A549 (cell line): ENCODE measurements at regions not wholly inside any gene's neighbourhood (a gene's known extent, or its start where the extent isn't known, plus 50 kb on each side); places are given as distances from the start of the nearest gene placed in this dataset.
A peak's percentile ranks its signal among the peaks of the same experiment; 100 is the strongest.

Experiments used
- ATAC-seq, 2 experiments: fragments of 200-7000 bp in 1 of 2; fragments of >200 bp in 1 of 2; cut with Nextera tagmentation in 1 of 2; cut with Tn5 transposase in 1 of 2; 3 replicates each; pipeline versions ENCODE4 v1.8.0 to v1.9.1; 2018 to 2020; ENCODE audit warnings: mild to moderate bottlenecking in 1 of 2, moderate library complexity in 1 of 2
- CTCF ChIA-PET: fragments of 300-600 bp; sonication (Branson Sonifier 250); formaldehyde crosslinking; extraction: SDS; loops from one replicate; lab custom pipeline; 2021; ENCODE audit warnings: antibody characterized with exemption, inconsistent platforms; lab: Yijun Ruan, JAX
- POLR2A ChIA-PET: fragments of 350-600 bp; formaldehyde crosslinking; extraction: SDS; loops from one replicate; lab custom pipeline; 2021; ENCODE audit warnings: antibody characterized with exemption, inconsistent platforms; lab: Yijun Ruan, JAX
- DNase-seq, 2 experiments: peaks; one replicate each; pipeline versions ENCODE4 v3.0.0 to v3.0.0-alpha.2; 2011 to 2016; ENCODE audit warnings: low read depth in 1 of 2, low spot score in 1 of 2
- FAIRE-seq: peaks from 2 replicates; lab custom pipeline; 2011; peaks lifted over from hg19 to GRCh38; lab: Jason Lieb, UNC
- H3K27ac ChIP-seq, 2 experiments: fragments of >200 bp; sonication (Bioruptor Twin); formaldehyde crosslinking; 3 replicates each; pipeline ENCODE4 v1.5.1; 2016 to 2017
- H3K4me1 ChIP-seq: fragments of >200 bp; sonication (Bioruptor Twin); formaldehyde crosslinking; 3 replicates; pipeline ENCODE4 v1.6.1; 2016
- H3K4me2 ChIP-seq: fragments of >200 bp; sonication (Bioruptor Twin); formaldehyde crosslinking; 3 replicates; pipeline ENCODE4 v1.6.1; 2016
- H3K4me3 ChIP-seq: fragments of >200 bp; sonication (Bioruptor Twin); formaldehyde crosslinking; 3 replicates; pipeline ENCODE4 v1.5.1; 2016
- H3K9me3 ChIP-seq: fragments of >200 bp; sonication (Bioruptor Twin); formaldehyde crosslinking; 3 replicates; pipeline ENCODE4 v1.6.1; 2016
- CBX2 ChIP-seq: fragments of 200-600 bp; sonication (generic); IDR thresholded peaks from 2 replicates; pipeline ENCODE4 v1.6.1; 2016; ENCODE audit warnings: low read depth, mild to moderate bottlenecking, borderline replicate concordance
- CBX8 ChIP-seq: fragments of 200-600 bp; sonication (generic); IDR thresholded peaks from 2 replicates; pipeline ENCODE4 v1.6.1; 2016
- CHD2 ChIP-seq: fragments of 150-350 bp; IDR thresholded peaks from 2 replicates; pipeline ENCODE4 v1.6.1; 2014; ENCODE audit warnings: low read length; ENCODE audit not compliant: partially characterized antibody
- E2F6 ChIP-seq: IDR thresholded peaks from 2 replicates; pipeline ENCODE4 v1.6.1; 2012; ENCODE audit warnings: low read depth, borderline replicate concordance
- EP300 ChIP-seq, 2 experiments: fragments of >200 bp; sonication (Bioruptor Twin); formaldehyde crosslinking; IDR thresholded peaks; 2 replicates in 1 of 2; 3 replicates in 1 of 2; pipeline ENCODE4 v1.6.1; 2016 to 2017
- FOSB ChIP-seq: fragments of 250-450 bp; sonication (Bioruptor Pico); IDR thresholded peaks from 2 replicates; pipeline ENCODE4 v1.5.0; 2020; ENCODE audit warnings: mild to moderate bottlenecking, moderate library complexity
- FOSL2 ChIP-seq, 2 experiments: fragments of 450-650 bp in 1 of 2; fragments of >200 bp in 1 of 2; sonication (Bioruptor Twin) in 1 of 2; formaldehyde crosslinking; IDR thresholded peaks; 2 replicates each; pipeline versions ENCODE4 v1.5.0 to v1.6.1; 2016 to 2020; ENCODE audit warnings: mild to moderate bottlenecking in 1 of 2, moderate library complexity in 1 of 2
- FOXS1 ChIP-seq: fragments of 250-450 bp; sonication (Bioruptor Pico); IDR thresholded peaks from 2 replicates; pipeline ENCODE4 v1.5.0; 2020; ENCODE audit warnings: mild to moderate bottlenecking, moderate library complexity
- GATA3 ChIP-seq: IDR thresholded peaks from 2 replicates; pipeline ENCODE4 v1.6.1; 2012; ENCODE audit warnings: borderline replicate concordance
- HDAC2 ChIP-seq: fragments of 200-600 bp; sonication (generic); IDR thresholded peaks from 2 replicates; pipeline ENCODE4 v1.6.1; 2016
- HMGXB4 ChIP-seq: fragments of 250-450 bp; sonication (Bioruptor Pico); IDR thresholded peaks from 2 replicates; pipeline ENCODE4 v1.5.0; 2021; ENCODE audit warnings: mild to moderate bottlenecking, moderate library complexity, borderline replicate concordance
- JUN ChIP-seq, 2 experiments: fragments of >200 bp; sonication (Bioruptor Twin); formaldehyde crosslinking; IDR thresholded peaks; 2 replicates in 1 of 2; 3 replicates in 1 of 2; pipeline ENCODE4 v1.6.1; 2016 to 2017
- JUNB ChIP-seq: fragments of >200 bp; sonication (Bioruptor Twin); formaldehyde crosslinking; IDR thresholded peaks from 2 replicates; pipeline ENCODE4 v1.6.1; 2016
- KDM5A ChIP-seq: fragments of 200-600 bp; sonication (generic); IDR thresholded peaks from 2 replicates; pipeline ENCODE4 v1.6.1; 2016; ENCODE audit warnings: antibody characterized with exemption, mild to moderate bottlenecking
- MAFK ChIP-seq: fragments of 450-650 bp; IDR thresholded peaks from 2 replicates; pipeline ENCODE4 v1.6.1; 2014; ENCODE audit not compliant: partially characterized antibody
- MYC ChIP-seq: IDR thresholded peaks from 2 replicates; pipeline ENCODE4 v1.6.1; 2012; ENCODE audit warnings: mild to moderate bottlenecking, inconsistent platforms, low read length, improper control_type of control experiment, borderline replicate concordance
- RFX5 ChIP-seq: fragments of 450-650 bp; IDR thresholded peaks from 2 replicates; pipeline ENCODE4 v1.7.1; 2014; ENCODE audit warnings: antibody characterized with exemption, mild to moderate bottlenecking, moderate library complexity
- SREBF2 ChIP-seq: fragments of 450-650 bp; IDR thresholded peaks from 2 replicates; pipeline ENCODE4 v1.6.1; 2014; ENCODE audit warnings: mild to moderate bottlenecking, moderate library complexity
- ZFP36 ChIP-seq: fragments of 450-650 bp; IDR thresholded peaks from 2 replicates; pipeline ENCODE4 v1.6.1; 2014; ENCODE audit warnings: borderline replicate concordance; ENCODE audit not compliant: partially characterized antibody
- ZSCAN20 ChIP-seq: fragments of 250-450 bp; sonication (Bioruptor Pico); IDR thresholded peaks from 2 replicates; pipeline ENCODE4 v1.8.0; 2022; ENCODE audit warnings: mild to moderate bottlenecking, moderate library complexity
- WGBS: methylation state at CpG from one replicate; pipeline ENCODE4 v1.1.6; 2017; ENCODE audit errors: missing lambda C conversion rate; 5-methylcytosine and 5-hydroxymethylcytosine counted together
- TF ChIP-seq, protein P1 (sequence below): IDR thresholded peaks from 2 replicates; pipeline ENCODE4 v1.6.1; 2012
- TF ChIP-seq, protein P2 (sequence below): fragments of 250-450 bp; sonication (Bioruptor Pico); IDR thresholded peaks from 2 replicates; pipeline ENCODE4 v1.5.0; 2020; ENCODE audit warnings: low read depth, mild to moderate bottlenecking, moderate library complexity
- TF ChIP-seq, protein P3 (sequence below): fragments of 200-600 bp; sonication (generic); IDR thresholded peaks from 2 replicates; pipeline ENCODE4 v1.6.1; 2016; ENCODE audit warnings: antibody characterized with exemption, mild to moderate bottlenecking, moderate library complexity
- TF ChIP-seq, protein P4 (sequence below): fragments of >200 bp; sonication (Bioruptor Twin); formaldehyde crosslinking; IDR thresholded peaks from 2 replicates; pipeline ENCODE4 v1.6.1; 2016

- 3% methylated on average over 1 of the region's 1 CpG for WGBS
- Histone ChIP-seq H3K4me3 (no peak overlapping the region), H3K27ac (no peak overlapping the region), H3K4me1 (no peaks in the 10 kb centered on the region), H3K4me2 (no peak overlapping the region), H3K9me3 (peaks cover 2% of the 10 kb centered on the region; the same call in 2 of the 3 replicates)
- ChIA-PET CTCF (interaction anchor here (0.7 to 8.1 kb wide), 2 partner anchors 179 to 184 kb away, joined by 3 to 83 read pairs; partner anchors contain the start of genes CCL1 and CCL13), POLR2A (no interaction called here)
- no peak for TF ChIP-seq ZFP36
- no peak for TF ChIP-seq JUNB
- TF ChIP-seq FOSB (CRISPR knock-in tag), result no peak
- no peak for TF ChIP-seq FOXS1 (CRISPR knock-in tag)
- TF ChIP-seq, protein P1, sequence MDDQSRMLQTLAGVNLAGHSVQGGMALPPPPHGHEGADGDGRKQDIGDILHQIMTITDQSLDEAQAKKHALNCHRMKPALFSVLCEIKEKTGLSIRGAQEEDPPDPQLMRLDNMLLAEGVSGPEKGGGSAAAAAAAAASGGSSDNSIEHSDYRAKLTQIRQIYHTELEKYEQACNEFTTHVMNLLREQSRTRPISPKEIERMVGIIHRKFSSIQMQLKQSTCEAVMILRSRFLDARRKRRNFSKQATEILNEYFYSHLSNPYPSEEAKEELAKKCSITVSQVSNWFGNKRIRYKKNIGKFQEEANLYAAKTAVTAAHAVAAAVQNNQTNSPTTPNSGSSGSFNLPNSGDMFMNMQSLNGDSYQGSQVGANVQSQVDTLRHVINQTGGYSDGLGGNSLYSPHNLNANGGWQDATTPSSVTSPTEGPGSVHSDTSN, result no peak
- TF ChIP-seq MAFK, result no peak
- no peak for TF ChIP-seq GATA3
- no peak for TF ChIP-seq HMGXB4
- TF ChIP-seq, protein P2, sequence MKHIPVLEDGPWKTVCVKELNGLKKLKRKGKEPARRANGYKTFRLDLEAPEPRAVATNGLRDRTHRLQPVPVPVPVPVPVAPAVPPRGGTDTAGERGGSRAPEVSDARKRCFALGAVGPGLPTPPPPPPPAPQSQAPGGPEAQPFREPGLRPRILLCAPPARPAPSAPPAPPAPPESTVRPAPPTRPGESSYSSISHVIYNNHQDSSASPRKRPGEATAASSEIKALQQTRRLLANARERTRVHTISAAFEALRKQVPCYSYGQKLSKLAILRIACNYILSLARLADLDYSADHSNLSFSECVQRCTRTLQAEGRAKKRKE (CRISPR knock-in tag), result no peak
- TF ChIP-seq E2F6, result no peak
- no peak for TF ChIP-seq RFX5
- no peak for TF ChIP-seq KDM5A
- TF ChIP-seq ZSCAN20, result no peak
- no peak for TF ChIP-seq FOSL2 (IDR thresholded peaks at IDR 0.05)
- TF ChIP-seq FOSL2 (CRISPR knock-in tag; IDR thresholded peaks at IDR 0.05), result no peak
- TF ChIP-seq CBX2, result no peak
- TF ChIP-seq, protein P3, sequence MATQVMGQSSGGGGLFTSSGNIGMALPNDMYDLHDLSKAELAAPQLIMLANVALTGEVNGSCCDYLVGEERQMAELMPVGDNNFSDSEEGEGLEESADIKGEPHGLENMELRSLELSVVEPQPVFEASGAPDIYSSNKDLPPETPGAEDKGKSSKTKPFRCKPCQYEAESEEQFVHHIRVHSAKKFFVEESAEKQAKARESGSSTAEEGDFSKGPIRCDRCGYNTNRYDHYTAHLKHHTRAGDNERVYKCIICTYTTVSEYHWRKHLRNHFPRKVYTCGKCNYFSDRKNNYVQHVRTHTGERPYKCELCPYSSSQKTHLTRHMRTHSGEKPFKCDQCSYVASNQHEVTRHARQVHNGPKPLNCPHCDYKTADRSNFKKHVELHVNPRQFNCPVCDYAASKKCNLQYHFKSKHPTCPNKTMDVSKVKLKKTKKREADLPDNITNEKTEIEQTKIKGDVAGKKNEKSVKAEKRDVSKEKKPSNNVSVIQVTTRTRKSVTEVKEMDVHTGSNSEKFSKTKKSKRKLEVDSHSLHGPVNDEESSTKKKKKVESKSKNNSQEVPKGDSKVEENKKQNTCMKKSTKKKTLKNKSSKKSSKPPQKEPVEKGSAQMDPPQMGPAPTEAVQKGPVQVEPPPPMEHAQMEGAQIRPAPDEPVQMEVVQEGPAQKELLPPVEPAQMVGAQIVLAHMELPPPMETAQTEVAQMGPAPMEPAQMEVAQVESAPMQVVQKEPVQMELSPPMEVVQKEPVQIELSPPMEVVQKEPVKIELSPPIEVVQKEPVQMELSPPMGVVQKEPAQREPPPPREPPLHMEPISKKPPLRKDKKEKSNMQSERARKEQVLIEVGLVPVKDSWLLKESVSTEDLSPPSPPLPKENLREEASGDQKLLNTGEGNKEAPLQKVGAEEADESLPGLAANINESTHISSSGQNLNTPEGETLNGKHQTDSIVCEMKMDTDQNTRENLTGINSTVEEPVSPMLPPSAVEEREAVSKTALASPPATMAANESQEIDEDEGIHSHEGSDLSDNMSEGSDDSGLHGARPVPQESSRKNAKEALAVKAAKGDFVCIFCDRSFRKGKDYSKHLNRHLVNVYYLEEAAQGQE, result no peak
- no peak for TF ChIP-seq EP300 (IDR thresholded peaks at IDR 0.05)
- no peak for TF ChIP-seq HDAC2
- ATAC-seq (no peak), DNase-seq (no peak), FAIRE-seq (no peak)
Measured at GRCh38 chr17:34177642-34178041, 77.4 kb upstream of the CCL2 start.

DNA sequence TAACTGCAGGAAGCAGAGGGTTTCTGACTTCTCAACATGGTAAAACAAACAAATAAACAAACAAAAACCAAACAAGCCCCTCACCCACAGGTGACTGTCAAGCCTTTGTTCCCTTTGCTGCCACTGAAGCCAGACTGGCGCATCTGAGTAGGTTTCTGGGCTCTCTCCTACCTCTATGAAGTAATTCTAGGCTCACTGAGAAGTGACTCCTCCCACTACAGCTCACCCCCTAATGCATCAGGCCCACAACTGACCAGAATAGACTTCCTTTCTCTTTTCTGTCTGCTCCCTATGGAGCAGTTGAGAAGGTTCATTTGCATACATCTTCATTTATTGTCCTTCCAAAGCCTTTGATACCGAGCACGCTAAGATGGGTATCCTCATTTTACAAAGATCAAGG is 77.0 kb upstream of the CCL2 start:
- Histone ChIP-seq H3K27ac (no peak overlapping the region), H3K4me2 (no peak overlapping the region), H3K4me3 (no peak overlapping the region), H3K4me1 (no peaks in the 10 kb centered on the region), H3K9me3 (no peaks in the 10 kb centered on the region; the same call in 2 of the 3 replicates)
- 43% methylated on average over 3 of the region's 3 CpGs for WGBS
- DNase-seq (no peak), ATAC-seq (peak; percentile 65; a peak in 4 of 6 replicates), FAIRE-seq (no peak)
- CTCF ChIA-PET, result interaction anchor here (0.7 to 8.1 kb wide), 2 partner anchors 178 to 184 kb away, joined by 3 to 83 read pairs; partner anchors contain the start of genes CCL1 and CCL13
- POLR2A ChIA-PET, result no interaction called here
- TF ChIP-seq FOSB (CRISPR knock-in tag) (no peak), RFX5 (no peak), CHD2 (no peak), JUN (IDR thresholded peaks at IDR 0.05) (no peak), CBX8 (no peak), MYC (no peak), SREBF2 (no peak), CBX2 (no peak)
- TF ChIP-seq, protein P4, sequence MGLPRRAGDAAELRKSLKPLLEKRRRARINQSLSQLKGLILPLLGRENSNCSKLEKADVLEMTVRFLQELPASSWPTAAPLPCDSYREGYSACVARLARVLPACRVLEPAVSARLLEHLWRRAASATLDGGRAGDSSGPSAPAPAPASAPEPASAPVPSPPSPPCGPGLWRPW, result no peak
